ENCODE measurements at regions not wholly inside any gene's neighbourhood (a gene's known extent, or its start where the extent isn't known, plus 50 kb on each side); places are given as distances from the start of the nearest gene placed in this dataset.
"Not testable (repeated sequence)": the region's sequence is repeated elsewhere in the genome, so short reads cannot be mapped to it uniquely, and the experiment has no call there.

GRCh38 chr11:69569306-69570200 lies 71.4 kb upstream of the CCND1 start:
- ATAC-seq: no peak
- no peak for DNase-seq (ENCODE audit: missing footprints)
- intact Hi-C loops (cut with DNase I): no loop called here

DNA sequence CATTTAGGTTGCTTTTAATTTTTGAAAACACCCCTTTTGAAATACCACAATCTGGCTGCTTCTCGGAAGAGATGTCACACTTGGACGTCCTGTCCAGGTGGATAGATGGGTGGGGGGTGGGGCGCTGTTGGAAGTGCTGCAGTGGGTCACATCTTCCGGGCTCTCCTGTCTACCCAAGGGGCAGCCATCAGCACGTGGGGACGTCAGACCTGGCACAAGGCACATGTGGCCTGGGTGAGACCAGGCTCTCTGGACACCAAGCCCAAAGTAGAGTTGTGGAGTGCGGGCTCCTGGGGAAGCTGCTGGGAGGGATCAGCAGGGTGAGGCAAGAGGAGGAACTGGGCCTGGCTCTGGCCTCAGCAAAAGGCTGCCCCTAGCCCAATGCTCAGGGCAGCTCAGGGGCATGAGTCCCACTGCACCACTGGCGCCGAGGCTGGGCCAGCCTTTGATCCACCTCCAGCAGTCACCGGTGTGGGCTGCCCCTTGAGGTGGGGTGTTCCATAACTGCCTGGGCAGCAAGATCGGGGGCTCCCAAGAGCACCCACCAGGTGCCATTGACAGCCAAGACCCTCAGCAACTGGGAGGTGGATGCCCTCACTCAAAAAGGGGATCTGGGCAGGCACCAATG lies 68.6 kb upstream of the CCND1 start:
- intact Hi-C loops (cut with DNase I): no loop called here
- DNase-seq (ENCODE audit: missing footprints): no peak
- no peak for ATAC-seq

GRCh38 chr11:69572861-69573260 lies 68.1 kb upstream of the CCND1 start:
- intact Hi-C loops (cut with DNase I): no loop called here
- ATAC-seq: no peak
- DNase-seq (ENCODE audit: missing footprints): no peak

GRCh38 chr11:69573761-69574607 lies 67.0 kb upstream of the CCND1 start:
- DNase-seq (ENCODE audit: missing footprints) (no peak), ATAC-seq (no peak)
- intact Hi-C loops (cut with DNase I): no loop called here

- intact Hi-C loops (cut with DNase I): no loop called here
- ATAC-seq (no peak), DNase-seq (ENCODE audit: missing footprints) (no peak)
These were observed 66.2 kb upstream of the CCND1 start for GRCh38 chr11:69574608-69575255.

DNA sequence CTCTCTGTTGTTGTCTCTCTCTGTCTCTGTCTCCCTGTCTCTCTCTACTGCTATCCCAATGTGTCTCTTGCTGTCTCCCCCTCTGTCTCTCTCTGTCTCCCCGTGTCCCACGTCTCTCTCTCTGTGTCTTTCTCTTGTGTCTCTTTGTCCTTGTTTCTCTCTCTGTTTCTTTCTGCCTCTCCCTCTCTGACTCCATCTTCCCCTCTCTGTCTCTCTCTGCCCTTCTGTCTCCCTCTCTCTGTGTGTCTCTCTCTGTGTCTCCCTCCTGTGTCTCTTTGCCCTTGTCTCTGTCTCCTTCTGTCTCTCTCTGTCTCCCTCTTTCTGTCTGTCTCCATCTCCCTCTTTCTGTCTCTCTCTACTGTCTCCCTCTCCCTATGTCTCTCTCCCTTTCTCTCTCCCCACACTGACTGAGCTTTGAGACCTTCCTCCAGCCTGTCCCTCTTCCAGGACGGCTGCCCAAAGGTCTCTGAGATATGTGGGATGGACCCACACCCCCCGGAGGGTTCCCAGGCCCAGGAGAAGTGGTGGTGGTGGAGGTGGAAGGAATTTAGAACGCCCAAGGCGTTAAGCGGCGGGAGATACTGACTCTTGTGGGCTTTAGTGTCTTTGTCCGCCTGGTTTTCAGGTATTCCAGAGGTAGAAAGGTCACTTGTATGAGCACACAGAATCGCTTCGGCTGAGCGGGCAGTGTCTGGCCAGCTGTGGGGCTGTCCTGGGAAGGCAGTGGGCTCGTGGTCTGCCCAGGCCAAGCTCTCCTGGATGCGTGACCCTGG lies 65.5 kb upstream of the CCND1 start:
- DNase-seq (ENCODE audit: missing footprints): no peak
- ATAC-seq: no peak
- intact Hi-C loops (cut with DNase I): no loop called here

- DNase-seq (ENCODE audit: missing footprints) (no peak), ATAC-seq (peak; percentile 38)
- intact Hi-C loops (cut with DNase I): no loop called here
These were observed 64.7 kb upstream of the CCND1 start for GRCh38 chr11:69576069-69576782.

GRCh38 chr11:69578167-69578566 lies 62.8 kb upstream of the CCND1 start:
- intact Hi-C loops (cut with DNase I): no loop called here
- ATAC-seq (no peak), DNase-seq (ENCODE audit: missing footprints) (no peak)

DNA sequence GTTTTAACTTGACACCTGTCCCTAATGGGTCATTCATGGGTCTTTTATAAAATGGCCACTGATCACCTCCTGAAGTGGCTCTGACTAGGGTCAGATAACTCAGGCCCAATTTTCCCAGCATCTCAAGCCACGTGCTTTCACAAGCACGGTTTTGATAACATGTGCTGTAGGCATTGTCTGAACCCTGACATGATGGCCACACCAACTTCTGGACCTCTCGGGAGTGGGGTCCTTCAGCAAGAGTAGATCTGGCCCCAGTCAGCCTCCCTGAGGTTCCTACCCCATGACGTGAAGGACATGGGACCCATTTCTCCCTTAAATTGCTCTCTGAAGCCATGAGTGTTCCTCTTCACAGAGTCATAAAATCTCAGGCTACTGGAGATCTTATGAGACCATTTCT lies 60.4 kb upstream of the CCND1 start:
- intact Hi-C loops (cut with DNase I): no loop called here
- no peak for DNase-seq (ENCODE audit: missing footprints)
- no peak for ATAC-seq

- DNase-seq (ENCODE audit: missing footprints): no peak
- no peak for ATAC-seq
- intact Hi-C loops (cut with DNase I): no loop called here
These were observed 58.0 kb upstream of the CCND1 start for GRCh38 chr11:69582756-69583467.

DNA sequence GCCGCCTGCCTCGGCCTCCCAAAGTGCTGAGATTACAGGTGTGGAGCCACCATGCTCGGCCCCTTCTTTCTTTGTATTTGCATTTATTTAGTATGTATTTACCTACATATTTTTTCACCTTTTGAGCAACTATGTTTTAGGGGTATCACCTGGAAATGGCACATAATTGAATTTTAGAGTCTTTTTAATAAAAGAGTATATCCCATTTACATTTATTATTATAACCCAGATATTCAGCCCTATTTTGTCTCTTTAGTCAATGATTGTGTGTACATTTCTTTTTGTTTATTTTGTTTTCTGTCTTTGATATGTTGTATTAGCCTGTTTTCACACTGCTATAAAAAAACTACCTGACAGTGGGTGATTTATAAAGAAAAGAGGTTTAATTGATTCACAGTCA lies 56.8 kb upstream of the CCND1 start:
- ATAC-seq (no peak), DNase-seq (ENCODE audit: missing footprints) (no peak)
- intact Hi-C loops (cut with DNase I): no loop called here

- intact Hi-C loops (cut with DNase I): no loop called here
- ATAC-seq (no peak), DNase-seq (ENCODE audit: missing footprints) (no peak)
These were observed 55.6 kb upstream of the CCND1 start for GRCh38 chr11:69585385-69585784.

DNA sequence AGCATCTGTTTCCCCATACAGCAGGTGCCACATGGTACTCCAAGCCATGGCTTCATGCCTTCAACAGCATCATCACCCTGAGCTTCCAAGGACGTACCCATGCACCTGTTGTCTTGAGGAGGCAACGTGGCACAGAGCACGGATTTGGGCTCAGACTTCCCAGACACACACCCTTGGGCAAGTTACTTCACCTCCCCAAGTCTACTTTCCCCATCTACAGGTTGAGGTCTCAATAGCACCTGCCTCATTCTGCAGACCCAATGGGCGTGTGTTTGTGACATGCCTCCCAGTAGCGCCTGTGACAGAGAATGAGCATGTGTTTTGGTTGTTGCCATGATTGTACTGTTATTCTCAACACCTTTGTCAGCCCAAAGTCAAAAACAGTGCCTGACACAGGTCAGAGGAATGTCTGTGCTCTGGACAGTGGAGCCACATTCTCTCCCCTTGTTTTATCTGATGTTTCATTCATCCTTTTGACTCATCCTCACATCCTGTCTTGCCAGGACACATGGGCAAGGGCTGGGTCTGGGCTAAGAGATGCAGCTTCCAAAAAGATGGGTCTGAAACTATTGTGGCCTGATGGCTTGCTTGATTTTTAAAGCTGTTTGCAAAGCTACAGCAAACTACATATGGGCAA lies 53.4 kb upstream of the CCND1 start:
- intact Hi-C loops (cut with DNase I): no loop called here
- DNase-seq (ENCODE audit: missing footprints) (no peak), ATAC-seq (no peak)

DNA sequence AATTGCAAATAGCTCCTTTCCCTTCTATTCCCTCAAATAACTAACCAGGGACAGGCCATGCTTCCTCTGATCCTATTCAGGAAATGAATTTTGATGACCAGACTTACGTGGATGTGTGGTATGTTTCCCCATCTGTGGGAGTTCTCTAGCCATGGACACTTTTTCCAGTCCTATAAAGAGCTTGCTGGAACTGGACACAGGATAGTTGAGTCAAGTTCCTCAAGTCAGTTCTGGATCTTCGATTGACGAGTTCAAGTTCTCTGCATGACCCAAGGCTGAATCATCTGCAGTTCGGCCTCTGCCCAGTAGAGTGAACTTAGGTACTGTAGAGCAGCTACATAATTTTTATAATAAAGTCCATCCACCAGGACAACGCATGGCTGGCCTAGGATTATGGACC lies 52.7 kb upstream of the CCND1 start:
- ATAC-seq (no peak), DNase-seq (ENCODE audit: missing footprints) (no peak)
- intact Hi-C loops (cut with DNase I): no loop called here

DNA sequence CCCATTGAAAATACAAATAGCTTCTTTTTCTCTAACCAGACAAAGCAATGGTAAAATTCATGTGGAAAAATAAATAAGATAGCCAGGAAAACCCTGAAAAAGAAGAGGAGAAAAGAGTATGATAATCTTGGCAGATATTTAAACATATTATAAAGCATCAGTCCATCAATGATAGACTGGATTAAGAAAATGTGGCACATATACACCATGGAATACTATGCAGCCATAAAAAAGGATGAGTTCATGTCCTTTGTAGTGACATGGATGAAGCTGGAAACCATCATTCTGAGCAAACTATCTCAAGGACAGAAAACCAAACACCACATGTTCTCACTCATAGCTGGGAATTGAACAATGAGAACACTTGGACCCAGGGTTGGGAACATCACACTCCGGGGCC lies 50.9 kb upstream of the CCND1 start:
- ATAC-seq; intact Hi-C loops (cut with DNase I); DNase-seq (ENCODE audit: missing footprints): not testable (repeated sequence)
